Hematopoietic multipotent progenitor cell treated with erythropoietin and hydrocortisone succinate and interleukin-3 and kit ligand, for 8 days (in vitro differentiated cells): ENCODE measurements at regions not wholly inside any gene's neighbourhood (a gene's known extent, or its start where the extent isn't known, plus 50 kb on each side); places are given as distances from the start of the nearest gene placed in this dataset.
"Not testable (repeated sequence)": the region's sequence is repeated elsewhere in the genome, so short reads cannot be mapped to it uniquely, and the experiment has no call there.

Experiments used
- DNase-seq: peaks from one replicate; pipeline ENCODE4 v3.0.0-alpha.2; 2015

DNA sequence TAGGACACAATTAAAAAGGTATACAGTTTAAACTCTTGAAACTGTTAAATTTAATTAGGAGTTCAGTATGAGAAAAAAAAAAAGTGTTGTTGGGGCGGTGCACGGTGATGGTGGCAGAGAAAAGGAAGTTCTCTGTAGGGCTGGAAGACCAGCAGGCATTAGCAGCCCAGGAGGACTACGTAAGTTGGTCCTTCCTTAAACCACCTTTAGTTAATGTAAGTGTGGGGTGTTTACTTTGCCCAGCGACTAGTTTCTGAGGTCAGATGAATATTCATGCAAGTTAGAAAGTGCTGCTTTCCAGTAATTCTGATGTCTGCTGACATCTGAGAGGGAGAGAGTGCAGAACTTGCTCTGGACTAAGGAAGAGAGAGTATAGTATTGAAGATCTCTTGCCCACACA lies 54.9 kb downstream of the NKX2-1 start:
- no peak for DNase-seq

DNA sequence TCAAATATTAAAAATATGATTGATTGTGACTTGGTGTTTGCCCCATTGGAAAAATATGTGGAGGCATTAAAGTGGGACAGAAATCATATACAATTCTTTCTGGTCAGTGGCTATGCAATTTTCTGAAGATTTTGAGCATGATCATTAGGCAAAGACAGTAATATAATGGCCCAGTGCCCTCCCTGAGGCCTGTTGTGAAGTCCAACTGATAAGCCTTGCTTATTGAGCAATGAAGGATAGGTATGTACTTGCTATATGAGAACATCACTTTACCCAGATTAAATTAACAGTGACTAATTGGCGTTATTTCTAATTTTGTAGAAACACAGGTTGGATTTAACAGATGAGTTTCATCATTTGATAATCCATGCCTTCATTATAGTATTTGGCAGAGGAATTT lies 57.1 kb downstream of the NKX2-1 start:
- DNase-seq = no peak

DNA sequence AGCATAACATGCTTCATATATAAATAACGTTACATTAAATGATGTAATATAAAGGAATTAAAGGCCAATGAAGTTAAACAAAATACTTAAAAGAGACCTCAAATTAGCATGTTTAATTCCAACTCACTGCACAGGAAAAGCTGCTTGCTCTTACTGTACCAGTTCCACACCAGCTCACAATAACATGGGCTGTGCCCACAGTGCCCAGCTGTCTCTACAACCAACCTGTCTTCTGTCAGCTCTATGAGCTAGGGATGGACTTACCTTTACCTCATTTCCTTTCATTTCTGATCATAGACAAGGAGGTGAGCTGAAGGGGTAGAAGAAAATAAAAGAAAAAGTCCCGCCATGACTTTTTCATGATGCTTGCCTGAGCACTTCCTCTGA lies 64.8 kb downstream of the NKX2-1 start:
- DNase-seq = no peak

- DNase-seq = no peak
Observed at GRCh38 chr14:36454599-36455240, 65.3 kb downstream of the NKX2-1 start.

DNA sequence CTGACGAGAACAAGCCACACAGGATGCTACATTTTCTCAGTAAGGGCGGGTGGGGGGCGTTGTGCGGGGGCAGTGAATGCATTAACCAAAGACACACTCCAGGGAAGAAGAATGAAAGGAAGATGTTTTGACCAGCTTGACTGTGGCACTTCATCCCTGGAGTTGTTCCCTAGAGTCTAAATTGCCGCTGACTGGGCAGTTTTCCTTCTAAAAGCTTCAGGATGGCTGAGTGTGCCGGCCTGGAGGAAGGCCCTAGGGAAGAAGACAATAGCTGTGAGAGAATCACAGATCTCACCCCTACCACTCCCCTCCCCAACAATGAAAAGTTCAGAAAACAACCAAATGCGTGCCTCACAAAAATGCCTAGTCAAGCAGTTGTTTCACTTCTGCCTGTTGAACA lies 67.2 kb downstream of the NKX2-1 start:
- DNase-seq = no peak

- no peak for DNase-seq
Observed at GRCh38 chr14:36451310-36452065, 68.5 kb downstream of the NKX2-1 start.

GRCh38 chr14:36450550-36450949 lies 69.5 kb downstream of the NKX2-1 start:
- no peak for DNase-seq

DNA sequence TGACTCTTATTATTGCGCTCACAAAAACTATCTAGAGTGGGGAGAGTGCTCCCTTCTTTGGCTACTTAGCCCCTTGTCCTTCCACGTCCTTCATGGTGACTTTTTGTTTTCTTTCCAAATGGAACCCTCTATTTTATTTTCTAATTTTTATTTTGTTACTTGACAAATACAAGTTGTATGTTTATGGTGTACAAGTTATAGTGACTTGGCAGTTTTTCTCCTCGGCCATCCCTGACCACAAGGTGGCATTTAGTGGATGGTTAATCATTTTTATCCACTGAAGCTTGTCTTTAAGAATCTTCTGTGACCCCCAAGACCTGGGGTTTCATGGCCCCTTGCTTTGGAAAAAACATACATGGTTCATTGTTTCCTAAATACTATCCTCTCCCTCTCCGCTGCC lies 70.1 kb downstream of the NKX2-1 start:
- DNase-seq = no peak

- DNase-seq = no peak
Observed at GRCh38 chr14:36443374-36443773, 76.7 kb downstream of the NKX2-1 start.

DNA sequence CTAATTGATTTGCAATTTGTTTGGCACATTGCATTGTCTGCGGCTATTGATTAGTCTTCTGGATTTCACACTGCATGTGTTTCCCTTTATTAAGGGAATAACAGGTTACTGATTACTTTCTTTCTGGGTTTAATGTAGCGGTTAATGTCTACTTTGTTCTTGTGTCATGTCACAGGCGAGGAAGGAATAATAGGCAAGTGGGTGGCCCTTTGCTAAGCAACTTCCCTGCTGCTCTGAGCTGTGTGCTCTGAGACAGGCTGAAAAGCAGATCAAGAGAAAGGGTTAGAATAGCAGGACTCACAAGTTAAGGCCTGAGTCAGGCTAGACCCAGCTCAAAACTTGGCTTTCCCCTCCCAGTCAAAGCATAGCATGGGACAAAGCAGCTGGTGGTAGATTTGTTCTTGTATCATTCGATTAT lies 77.2 kb downstream of the NKX2-1 start:
- DNase-seq = no peak

DNA sequence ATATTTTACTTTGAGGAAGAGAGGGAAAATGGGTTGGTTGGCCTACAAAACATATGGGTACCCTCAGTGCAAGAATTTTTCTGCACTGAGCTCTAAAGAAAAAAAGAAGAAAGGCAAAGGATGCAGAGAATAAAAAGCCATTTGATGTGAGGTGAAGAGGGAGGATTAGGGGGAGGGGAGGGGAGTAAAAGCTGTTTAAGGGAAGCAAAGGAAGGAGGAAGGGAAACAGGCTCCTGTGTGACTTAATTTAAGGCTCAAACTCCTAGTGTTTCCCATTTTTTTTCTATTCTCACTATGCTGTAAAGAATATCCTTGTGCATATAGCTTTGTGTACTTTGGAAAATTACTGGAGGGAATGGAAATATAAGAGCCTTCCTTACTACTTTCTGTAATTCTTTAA lies 78.7 kb downstream of the NKX2-1 start:
- DNase-seq = no peak

GRCh38 chr14:36439766-36440165 lies 80.3 kb downstream of the NKX2-1 start:
- no peak for DNase-seq

- DNase-seq = no peak
Observed at GRCh38 chr14:36438883-36439282, 81.1 kb downstream of the NKX2-1 start.

DNA sequence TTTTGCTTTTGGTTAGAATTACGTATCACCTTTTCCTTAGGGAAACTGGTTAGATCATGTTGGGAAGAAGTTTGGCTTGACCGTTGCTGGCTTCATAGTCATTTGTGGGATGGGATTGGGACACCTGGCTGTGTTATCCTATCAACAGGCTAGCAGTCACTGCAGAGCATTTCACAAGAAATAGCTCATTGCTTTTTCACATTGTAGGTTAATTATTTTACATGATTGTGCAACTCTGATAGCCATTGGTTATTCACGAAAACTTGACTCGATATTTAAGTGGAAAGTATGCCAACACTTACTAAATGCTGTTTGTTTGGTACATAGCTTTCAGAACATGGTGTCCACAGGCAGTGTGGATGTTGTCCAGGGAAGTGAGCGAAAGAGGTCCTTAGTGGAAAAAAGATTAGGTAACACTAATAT lies 89.4 kb downstream of the NKX2-1 start:
- DNase-seq = no peak

DNA sequence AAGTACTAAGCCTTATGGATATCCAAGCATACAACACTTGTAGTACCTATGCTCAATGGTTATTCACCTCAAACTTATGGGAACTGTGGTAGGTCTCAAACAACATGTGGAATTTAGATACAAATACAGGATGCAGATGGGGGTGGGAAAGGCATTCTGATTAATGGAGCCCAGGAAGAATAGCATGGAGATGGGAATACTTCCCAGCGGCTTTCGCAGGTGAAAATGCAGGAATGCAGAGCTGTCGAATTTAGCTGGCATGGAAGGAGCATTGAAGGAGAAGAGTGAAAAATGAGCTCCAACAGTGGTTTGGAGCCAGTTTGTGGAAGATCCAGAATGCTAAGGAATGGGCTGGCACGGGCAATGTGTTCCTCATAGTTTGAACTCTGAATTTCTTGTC lies 89.9 kb downstream of the NKX2-1 start:
- DNase-seq = no peak

- DNase-seq = no peak
Observed at GRCh38 chr14:36429692-36430091, 90.3 kb downstream of the NKX2-1 start.

DNA sequence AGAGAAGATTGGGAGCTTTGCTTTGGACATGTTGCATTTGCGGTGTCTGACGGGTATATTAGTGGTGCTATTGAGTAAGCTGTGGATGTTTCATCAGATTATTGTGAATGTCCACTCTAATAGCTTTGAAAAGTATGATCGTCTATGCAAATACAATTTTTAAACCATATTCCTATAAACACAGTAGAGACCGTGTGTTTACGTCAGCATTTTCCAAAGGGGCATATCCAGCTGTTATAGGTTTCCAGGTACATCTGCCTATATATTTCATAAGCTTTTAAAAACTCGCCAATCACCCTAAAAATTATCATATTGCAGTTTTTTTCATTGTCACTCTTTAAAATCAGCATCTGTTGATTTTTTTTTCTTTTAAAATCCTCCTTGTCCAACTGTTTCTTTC lies 91.7 kb downstream of the NKX2-1 start:
- DNase-seq = no peak

GRCh38 chr14:36426836-36427235 lies 93.2 kb downstream of the NKX2-1 start:
- DNase-seq = no peak

GRCh38 chr14:36426113-36426512 lies 93.9 kb downstream of the NKX2-1 start:
- DNase-seq = no peak

- no peak for DNase-seq
Observed at GRCh38 chr14:36424478-36425102, 95.4 kb downstream of the NKX2-1 start.

GRCh38 chr14:36423430-36423829 lies 96.6 kb downstream of the NKX2-1 start:
- no peak for DNase-seq

DNA sequence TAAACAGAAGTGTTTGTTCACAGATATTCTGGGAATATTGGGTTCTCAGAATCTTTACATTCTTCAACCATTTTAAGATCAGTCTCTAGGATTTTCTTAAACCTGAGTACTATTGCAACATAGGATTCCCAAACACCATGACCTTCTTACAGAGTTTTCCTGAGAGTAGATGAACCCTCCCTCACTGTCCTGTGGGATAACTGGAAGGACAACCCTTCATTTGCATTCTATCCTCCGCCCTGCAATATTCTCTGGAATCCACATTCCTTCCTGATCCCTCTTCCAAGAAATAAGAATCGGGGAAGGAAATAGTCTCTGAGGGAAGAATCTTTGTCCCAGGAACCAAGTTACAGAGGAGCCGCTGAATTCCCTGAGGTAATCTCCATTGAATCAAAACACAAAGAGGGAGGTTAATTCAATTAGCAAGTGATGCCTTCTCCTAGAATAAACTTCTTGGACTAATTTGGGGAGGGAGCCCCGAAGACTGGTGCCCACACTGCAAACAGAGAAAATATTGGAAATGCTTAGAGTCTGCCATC lies 99.8 kb upstream of the MBIP start:
- DNase-seq = no peak

DNA sequence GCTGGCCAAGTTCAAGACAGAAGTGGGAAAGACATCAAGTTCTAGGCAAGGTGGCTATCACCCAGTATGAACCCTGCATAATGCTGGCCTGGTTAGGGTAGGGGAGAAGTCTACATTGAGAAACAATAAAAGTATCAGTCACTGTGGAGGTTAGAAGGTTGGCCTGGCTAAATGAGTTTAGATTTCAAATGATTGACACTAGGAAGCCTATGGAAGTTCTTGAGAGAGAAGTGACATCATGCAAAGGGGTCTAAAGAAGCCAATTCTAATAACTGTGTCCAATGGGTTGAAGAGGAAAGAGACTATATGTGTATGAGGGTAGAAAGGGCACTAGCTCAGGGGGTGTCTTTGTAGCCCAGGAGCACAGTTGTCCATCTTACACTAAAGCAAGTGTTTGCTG lies 98.5 kb upstream of the MBIP start:
- no peak for DNase-seq

DNA sequence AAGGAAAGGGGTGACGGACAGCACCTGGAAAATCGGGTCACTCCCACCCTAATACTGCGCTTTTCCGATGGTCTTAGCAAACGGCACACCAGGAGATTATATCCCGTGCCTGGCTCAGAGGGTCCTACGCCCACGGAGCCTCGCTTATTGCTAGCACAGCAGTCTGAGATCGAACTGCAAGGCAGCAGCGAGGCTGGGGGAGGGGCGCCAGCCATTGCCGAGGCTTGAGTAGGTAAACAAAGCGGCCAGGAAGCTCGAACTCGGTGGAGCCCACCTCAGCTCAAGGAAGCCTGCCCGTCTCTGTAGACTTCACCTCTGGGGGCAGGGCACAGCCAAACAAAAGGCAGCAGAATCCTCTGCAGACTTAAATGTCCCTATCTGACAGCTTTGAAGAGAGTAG lies 91.5 kb upstream of the MBIP start:
- not testable (repeated sequence) for DNase-seq
